Stimulated activated CD4-positive, alpha-beta T cell treated with anti-CD3 and anti-CD28 coated beads, Interleukin-15, amount 100 ng/mL, for 48 hours (primary cell): ENCODE measurements at regions not wholly inside any gene's neighbourhood (a gene's known extent, or its start where the extent isn't known, plus 50 kb on each side); places are given as distances from the start of the nearest gene placed in this dataset.
"Not testable (repeated sequence)": the region's sequence is repeated elsewhere in the genome, so short reads cannot be mapped to it uniquely, and the experiment has no call there.

Experiments used
- DNase-seq, 2 donors: peaks; one replicate each; pipeline ENCODE4 v3.0.0-alpha.2; 2020; ENCODE audit warnings: low read depth in 2 of 2

- DNase-seq: no peak
Observed at GRCh38 chr10:117788911-117789310, 246.4 kb downstream of the EMX2 start.

DNA sequence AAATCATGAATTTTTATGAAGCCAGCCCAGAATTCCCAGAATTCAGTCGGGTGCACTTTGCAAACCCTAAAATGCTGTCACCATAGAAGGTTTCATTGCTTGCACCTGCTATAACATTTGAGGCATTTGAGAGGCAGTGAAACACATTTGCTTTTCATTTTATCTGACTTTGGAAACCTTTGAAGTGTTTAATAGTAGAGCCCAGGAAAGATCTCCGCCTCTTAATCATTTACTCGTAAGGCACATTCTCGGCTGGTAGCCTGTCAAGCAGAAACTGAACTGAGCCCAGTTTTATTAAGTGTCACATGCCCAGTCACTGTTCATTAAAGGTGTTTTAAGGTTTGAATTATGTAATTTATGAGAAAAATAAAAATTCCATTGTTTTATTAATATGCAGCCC, 247.6 kb downstream of the EMX2 start:
- DNase-seq: no peak

- DNase-seq: no peak
Observed at GRCh38 chr10:117790621-117791020, 248.1 kb downstream of the EMX2 start.

GRCh38 chr10:117792214-117792613, 249.7 kb downstream of the EMX2 start:
- no peak for DNase-seq

DNA sequence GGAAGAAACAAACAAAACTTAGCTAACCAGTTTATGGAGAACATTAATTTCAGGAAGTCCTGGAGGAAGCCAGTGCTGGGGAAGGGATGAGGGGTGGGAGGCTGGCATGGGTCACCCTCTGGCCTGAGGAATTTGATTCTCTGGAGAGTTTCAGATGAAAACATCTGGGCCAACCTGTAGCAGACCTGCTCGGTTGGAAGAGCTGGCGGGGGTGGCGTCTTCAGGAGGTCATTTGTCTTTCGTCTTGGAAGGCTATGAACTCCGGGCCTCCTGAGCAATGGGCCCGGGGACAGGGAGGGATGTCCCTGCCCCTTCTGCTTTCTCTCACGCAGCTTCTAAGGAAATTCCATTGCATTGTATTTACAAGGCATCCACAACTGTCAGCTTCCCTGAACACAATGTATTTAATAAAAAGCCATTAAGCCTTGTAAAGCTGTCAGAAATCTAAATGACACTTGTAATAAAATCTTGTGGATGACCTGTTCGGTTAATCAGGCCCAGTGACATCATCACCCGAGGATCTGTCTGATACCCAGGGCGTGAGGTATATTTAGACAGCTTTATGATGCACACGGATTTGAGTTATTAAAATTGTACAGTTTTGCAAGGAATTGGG, 250.5 kb downstream of the RAB11FIP2 start:
- DNase-seq: no peak

GRCh38 chr10:117797296-117797695, 249.4 kb downstream of the RAB11FIP2 start:
- no peak for DNase-seq

DNA sequence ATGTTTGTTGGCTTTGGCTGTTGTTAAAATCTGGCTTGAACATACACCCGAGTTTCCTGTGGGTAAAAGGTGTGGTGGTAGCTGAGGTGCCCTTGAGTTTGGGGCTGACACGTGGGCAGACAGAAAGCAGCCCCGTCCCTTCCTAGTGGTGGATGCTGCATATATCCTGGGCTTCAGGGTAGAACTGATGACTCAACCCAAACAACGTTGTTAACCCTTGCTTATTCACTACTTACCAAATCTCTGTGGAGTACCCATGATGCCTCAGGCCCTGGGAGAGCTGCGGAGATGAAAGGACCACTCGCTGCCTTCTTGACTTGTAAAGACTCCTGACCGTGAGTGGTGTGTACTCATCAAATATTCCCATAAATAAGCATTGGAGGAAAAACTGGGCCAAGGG, 245.1 kb downstream of the RAB11FIP2 start:
- DNase-seq: no peak

DNA sequence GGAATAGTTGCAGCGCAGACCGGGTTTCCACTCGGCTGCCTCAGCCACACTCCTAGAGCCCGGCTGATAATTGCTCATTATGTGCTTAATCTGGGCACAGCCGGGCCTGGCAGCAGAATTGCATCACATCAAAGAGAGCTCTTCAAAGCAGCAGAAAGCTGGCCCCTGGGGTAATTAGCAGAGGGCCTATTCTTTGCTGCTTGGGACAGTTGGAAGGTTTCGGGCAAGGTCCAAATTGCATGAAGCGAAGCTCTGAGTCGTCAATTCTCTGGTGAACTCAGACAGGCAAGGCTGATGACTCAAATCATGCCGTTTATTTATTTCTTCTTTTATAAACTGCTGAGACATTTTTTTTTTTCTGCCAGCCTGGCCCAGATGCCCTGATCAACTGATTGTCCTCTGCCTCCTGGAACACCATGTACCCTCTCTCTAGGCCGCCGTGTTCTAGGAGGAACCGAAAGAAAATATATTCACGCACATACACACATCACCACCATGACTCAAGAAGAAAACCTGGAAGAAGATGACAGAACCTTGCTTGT, 242.2 kb downstream of the RAB11FIP2 start:
- no peak for DNase-seq

GRCh38 chr10:117805139-117805538, 241.6 kb downstream of the RAB11FIP2 start:
- no peak for DNase-seq

- DNase-seq: no peak
Observed at GRCh38 chr10:117807441-117807840, 239.3 kb downstream of the RAB11FIP2 start.

GRCh38 chr10:117815816-117816215, 230.9 kb downstream of the RAB11FIP2 start:
- not testable (repeated sequence) for DNase-seq

DNA sequence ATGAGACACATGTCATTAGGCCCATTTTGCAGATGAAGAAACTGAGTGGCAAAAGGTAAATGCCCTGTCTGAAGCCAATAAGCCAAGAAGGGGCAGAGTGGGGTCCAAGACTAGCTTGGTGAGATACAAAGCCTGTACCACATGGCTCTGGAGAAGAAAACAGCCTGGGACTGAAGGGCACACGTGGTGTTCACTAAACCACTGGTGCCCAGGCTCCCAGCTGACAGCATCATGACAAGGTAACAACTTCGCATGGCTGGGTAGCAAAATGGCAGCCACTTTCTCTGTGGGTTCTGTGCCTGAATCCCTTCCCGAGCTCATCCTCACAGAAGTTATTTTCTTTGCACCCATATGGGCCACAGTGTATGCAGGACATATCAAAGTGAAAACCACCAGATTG, 229.6 kb downstream of the RAB11FIP2 start:
- no peak for DNase-seq

DNA sequence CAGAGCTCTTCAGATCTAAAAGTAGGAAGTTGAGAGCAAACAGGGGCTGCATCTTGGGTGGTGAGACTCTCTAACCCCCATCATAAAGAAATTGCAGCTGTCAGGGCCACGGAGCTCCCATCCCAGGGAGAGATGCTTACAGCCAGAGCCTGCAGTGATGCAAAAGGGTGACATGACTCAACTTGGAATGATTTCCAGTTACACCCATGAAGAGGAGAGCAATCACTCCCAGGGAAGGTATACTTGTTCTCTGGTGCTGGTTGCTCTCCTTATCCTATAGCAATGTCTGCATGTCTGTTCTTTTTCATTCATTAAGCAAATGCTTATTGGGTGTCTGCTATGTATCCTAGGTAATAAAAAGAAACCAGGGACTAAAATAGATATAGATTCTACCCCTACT, 228.0 kb downstream of the RAB11FIP2 start:
- no peak for DNase-seq

GRCh38 chr10:117819304-117819703, 227.4 kb downstream of the RAB11FIP2 start:
- no peak for DNase-seq

- no peak for DNase-seq
Observed at GRCh38 chr10:117823980-117824379, 222.8 kb downstream of the RAB11FIP2 start.

- no peak for DNase-seq
Observed at GRCh38 chr10:117830205-117830604, 216.5 kb downstream of the RAB11FIP2 start.

DNA sequence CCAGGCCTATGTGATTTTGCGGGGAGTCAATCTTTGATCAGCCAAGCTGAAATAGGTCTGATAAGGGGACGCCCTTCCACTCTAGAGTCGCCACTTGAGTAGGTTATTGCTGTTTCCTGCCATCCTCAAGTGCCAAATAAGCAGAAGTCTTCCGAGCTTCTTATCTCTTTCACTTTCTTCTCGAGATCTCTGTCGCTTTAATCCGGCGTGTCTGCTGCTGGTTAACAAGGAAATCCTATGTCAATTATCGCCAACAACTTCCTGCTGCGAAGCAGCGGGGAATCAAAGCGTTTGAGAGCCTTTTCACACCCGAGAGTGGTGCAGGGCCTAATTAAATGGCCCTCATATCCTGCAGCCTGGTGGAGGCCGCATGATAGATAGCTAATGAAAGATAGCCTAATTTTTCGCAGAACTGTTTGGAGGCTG, 215.9 kb downstream of the RAB11FIP2 start:
- peak in 1 of 2 donors; percentile 4 for DNase-seq

DNA sequence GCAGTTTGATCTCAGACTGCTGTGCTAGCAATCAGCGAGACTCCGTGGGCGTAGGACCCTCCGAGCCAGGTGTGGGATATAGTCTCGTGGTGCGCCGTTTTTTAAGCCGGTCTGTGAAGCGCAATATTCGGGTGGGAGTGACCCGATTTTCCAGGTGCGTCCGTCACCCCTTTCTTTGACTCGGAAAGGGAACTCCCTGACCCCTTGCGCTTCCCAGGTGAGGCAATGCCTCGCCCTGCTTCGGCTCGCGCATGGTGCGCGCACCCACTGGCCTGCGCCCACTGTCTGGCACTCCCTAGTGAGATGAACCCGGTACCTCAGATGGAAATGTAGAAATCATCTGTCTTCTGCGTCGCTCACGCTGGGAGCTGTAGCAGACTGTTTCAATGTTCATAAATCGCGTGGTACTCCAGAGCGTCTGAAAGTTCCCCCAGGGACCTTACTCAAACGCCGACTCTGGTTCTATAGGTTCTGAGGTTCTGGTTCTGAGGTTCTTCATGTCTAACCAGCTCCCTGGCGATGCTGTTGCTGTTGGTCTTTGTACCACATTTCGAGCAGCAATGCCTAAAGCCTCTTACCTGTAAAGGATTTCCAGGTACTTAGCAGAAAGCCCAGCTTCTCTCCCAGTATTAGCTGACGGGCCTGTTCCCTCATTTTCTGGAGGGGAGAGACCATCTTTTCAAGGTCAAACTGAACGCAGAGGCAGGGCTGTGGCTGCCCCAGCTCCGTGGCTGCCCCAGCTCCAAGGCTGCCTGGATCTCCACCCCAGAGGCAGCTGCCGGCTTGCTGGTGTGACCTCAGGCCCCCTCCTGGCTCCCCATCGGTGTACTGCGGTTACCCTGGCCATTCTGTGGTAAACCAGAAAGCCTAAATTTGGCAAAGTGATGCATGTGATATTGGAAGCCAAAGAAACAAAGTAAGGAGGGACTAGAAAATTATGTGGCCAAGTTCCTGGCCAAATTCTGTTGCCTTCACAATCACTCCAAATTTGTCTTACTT, 207.9 kb downstream of the RAB11FIP2 start:
- not testable (repeated sequence) for DNase-seq

DNA sequence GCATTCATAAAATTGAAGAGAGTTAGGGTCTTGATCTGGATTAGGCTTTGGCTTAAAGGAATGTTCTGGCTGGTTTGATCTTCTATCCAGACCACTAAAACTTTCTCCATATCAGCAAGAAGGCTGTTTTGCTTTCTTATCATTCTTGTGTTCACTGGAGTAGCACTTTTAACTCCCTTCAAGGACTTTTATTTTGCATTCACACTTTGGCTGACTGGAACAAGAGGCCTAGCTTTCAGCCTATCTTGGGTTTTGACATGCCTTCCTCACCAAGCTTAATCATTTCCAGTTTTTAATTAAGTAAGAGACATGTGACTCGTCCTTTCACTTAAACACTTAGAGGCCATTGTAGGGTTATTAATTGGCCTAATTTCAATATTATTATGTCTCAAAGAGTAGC, 190.3 kb downstream of the RAB11FIP2 start:
- not testable (repeated sequence) for DNase-seq

GRCh38 chr10:117860135-117860534, 186.6 kb downstream of the RAB11FIP2 start:
- no peak for DNase-seq

DNA sequence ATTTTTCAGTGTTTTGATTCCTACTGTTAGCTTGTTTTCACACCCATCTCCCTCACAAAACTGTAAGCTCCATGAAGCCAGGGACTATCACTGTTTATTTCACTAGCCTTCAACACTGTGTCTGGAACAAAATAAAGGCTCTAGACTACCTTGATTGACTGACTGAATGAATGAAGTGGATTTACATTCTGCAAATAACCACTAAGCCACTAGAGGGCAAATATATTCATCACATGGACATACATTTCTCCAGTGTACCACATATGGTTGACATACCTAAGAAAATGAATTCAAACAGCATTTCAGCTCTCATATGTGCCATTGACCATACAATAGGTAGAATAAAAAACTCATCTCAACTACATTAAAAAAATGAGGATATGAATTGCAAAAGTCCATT, 185.9 kb downstream of the RAB11FIP2 start:
- DNase-seq: no peak

GRCh38 chr10:117861329-117861728, 185.4 kb downstream of the RAB11FIP2 start:
- no peak for DNase-seq

GRCh38 chr10:117863771-117864170, 183.0 kb downstream of the RAB11FIP2 start:
- no peak for DNase-seq
